ENCODE measurements at regions not wholly inside any gene's neighbourhood (a gene's known extent, or its start where the extent isn't known, plus 50 kb on each side); places are given as distances from the start of the nearest gene placed in this dataset.

- TF ChIP-seq POLR2A (IDR thresholded peaks at IDR 0.05; ENCODE audit: low read length) (no peak), GATA1 (IDR thresholded peaks at IDR 0.05; ENCODE audit: low read depth, low read length) (no peak)
Measured at GRCh38 chr4:165774326-165774725, 98.7 kb upstream of the TLL1 start.

Measured in erythroblast (primary cell).